Glomerular visceral epithelial cell (primary cell): ENCODE measurements at regions not wholly inside any gene's neighbourhood (a gene's known extent, or its start where the extent isn't known, plus 50 kb on each side); places are given as distances from the start of the nearest gene placed in this dataset.
A peak's percentile ranks its signal among the peaks of the same experiment; 100 is the strongest.

Source experiments
- DNase-seq: peaks from one replicate; pipeline ENCODE4 v3.0.0-alpha.2; 2016; ENCODE audit errors: extremely low spot score

DNA sequence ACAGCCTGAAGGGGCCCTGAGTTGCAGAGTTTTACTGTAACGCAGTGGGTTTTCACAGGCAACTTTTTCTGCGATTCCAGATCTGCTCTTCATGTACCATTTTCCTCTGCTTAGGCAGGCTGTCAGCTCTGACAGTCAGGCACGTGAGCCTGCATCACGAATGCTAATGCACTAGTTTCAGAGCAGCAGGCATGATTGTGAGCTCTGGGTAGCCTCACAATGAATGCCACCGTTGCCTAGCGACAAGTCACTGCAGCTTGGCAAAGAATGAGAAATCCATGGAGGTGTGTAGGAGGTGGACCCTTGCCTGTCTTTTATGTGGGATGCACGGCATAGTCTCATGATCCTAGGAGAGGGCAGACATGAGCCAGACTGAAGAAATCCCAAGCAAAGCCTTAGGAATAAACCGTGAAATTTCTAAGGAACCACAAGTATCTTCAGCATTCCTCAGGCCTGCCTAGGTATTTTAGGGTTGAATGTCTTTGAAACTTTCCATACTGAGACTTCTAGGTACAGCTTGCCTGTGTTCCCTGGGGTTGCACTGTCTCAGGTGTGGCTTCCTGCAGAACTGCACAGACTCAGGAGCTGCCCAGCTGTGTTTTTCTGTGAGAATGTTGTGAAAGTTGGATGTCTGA lies 774.7 kb upstream of the TSPY4 start:
- DNase-seq = peak; percentile 63

DNA sequence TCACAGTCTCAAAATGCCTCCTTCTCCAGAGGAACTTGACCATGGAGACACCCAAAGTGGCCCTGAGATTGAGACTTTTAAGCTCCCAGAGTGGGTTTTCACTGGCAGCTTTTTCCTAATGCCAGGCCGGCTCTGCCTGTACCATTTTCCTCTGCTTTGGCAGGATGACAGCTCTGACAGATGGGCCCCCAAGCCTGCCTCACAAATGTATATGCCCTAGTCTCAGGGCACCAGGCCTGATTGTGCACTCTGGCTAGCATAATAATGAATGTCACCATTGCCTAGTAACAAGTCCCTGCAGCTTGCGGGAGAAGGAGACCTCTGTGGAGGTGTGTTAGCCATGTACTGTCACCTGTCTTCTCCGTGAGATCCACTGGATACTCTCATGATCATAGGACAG lies 772.8 kb upstream of the TSPY4 start:
- no peak for DNase-seq

DNA sequence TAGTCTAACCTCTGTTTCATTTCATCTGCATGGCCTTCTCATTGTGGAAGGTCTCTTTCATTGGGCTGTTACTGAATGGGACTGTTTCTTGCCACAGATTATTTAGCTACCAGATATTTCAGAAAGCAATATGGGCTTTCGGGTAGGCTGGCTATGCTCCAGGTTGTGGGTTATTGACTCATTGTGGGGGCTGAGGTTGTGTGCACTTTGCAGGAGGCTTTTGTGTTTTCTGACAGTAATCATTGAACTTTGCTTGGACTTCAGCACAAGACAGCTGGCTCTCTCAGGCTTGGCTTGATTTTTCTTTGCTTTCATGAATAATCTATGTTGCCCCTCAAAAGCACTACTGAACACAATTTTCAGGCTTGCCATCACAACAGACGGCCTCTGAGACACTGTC lies 771.1 kb upstream of the TSPY4 start:
- peak; percentile 75 for DNase-seq

DNA sequence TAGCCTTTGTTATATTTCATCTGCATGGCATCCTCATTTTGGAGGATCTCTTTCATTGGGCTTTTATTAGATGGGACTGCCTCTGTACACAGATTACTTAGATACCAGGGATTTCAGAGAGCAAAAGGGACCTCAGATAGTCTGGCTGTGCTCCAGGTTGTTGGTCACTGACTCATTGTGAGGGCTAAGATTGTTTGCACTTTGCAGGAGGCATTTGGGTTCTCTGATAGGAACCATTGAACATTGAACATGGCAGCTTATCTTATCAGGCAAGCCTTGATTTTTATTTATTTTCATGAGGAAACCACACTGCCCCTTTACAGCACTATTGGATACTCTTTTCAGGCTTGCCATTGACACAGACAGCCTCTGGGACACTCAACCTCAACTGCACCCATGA lies 766.9 kb upstream of the TSPY4 start:
- DNase-seq = peak; percentile 69

DNA sequence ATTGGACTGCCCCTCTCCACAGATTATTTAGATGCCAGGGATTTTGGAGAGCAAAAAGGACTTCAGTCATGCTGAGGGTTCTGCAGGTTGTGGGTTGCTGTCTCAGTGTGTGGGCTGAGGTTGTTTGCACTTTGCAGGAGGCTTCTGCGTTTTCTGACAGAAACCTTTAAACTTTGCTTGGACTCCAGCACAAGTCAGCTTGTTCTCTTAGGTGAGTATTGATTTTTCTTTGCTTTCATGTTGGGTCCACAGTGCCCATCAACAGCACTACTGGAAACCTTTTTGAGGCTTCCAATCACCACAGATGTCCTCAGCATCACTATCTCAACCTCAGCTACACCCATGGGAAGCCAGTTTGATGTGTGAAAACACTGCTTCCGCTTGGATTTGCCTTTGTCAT lies 764.3 kb upstream of the TSPY4 start:
- DNase-seq = no peak

DNA sequence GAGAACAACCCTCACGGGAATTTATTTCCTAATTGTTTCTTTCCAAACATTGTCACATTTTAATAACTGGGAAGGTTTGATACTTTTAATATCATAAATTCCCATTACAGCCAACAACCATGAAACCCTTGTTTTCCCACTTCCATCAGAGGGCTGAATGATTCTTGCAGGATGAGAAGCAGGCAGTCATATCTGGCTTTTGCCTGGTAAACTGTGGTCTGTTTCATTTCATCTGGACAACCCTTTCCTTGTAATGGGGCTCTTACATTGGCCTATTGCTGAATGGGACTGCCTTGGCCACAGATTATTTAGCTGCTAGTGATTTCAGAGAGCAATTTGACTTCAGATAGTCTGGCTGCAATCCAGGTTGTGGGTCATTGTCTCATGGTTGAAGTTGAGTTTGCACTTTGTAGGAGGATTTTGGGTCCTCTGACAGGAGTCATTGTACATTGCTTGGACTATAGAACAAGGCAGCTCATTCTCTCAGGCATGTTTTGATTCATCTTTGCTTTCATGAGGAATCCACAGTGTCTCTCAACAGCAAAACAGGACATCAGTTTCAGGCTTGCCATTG lies 754.9 kb upstream of the TSPY4 start:
- no peak for DNase-seq

DNA sequence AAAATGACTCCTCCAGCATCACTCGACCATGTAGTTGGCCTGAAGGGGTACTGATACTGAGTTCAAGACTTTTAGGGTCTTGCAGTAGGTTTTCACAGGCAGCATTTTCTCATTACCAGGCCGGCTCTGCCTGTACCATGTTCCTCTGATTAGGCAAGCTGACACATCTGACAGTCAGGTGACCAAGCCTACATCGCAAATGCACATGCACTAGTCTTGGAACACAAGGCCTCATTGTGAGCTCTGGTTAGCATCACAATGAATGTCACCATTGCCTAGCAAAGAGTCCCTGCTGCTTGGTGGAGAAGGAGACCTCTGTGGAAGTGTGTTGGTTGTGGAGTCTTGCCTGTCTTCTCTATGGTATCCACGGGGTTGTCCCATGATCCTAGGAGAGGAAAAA lies 754.1 kb upstream of the TSPY4 start:
- DNase-seq = no peak

DNA sequence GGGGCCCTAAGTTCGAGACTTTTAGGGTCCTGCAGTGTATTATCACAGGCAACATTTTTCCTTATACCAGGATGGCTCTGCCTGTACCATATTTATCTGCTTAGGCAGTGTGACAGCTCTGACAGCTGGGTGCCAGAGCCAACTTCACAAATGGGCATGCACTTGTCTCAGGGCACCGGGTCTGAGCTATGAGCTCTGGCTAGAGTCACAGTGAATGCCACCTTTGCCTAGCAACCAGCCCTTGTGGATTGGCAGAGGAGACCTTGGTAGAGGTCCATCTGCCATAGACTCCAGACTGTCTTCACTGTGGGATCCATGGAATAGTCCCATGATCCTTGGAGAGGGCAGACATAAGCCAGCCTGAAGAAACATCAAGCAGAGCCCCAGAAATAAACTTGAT lies 746.6 kb upstream of the TSPY4 start:
- no peak for DNase-seq

DNA sequence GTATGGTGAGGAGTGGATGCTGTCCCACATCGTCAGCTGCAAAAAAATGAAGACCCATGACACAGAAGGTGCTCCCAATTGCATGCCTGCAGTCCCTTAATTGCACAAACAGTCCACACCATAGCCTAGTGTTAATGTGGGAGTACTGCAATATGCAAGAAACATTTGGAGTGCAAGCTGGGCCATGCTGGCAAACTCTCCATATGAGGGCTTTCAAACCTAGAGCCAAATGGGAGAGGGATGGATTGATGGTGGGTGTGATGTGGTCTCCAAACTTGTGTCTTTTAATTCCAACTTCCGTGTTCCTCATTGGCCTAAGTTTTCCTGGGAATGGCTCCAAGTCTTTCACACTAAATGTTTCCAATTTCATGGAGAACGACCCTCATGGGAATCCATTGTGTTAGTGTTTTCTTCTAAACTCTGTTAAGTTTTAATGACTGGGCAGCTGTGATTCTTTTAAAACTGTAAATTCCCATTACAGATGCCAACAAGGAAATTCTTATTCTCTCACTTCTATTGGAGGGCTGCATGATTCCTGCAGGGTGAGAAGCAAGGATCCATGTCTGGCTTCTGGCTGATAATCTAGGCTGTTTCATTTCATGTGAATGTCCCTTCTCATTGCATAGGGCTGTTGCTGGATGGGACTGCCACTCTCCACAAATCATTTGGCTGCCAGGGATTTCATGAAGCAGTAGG lies 745.3 kb upstream of the TSPY4 start:
- DNase-seq = no peak

DNA sequence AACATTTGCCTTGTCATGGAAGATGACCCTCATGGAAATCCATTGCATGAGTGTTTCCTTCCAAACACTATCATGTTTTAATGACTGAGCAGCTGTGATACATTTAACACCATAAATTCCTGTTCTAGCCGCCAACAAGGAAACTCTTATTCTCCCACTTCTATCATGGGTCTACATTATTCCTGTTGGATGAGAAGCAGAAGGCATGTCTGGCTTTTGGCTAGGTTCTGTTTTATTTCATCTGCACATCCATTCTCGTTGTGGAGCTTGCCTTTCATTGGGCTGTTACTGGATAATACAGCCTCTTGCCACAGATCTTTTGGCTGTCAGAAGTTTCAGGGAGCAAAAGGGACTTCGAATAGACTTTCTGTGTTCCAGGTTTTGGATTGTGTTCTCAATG lies 742.6 kb upstream of the TSPY4 start:
- no peak for DNase-seq

DNA sequence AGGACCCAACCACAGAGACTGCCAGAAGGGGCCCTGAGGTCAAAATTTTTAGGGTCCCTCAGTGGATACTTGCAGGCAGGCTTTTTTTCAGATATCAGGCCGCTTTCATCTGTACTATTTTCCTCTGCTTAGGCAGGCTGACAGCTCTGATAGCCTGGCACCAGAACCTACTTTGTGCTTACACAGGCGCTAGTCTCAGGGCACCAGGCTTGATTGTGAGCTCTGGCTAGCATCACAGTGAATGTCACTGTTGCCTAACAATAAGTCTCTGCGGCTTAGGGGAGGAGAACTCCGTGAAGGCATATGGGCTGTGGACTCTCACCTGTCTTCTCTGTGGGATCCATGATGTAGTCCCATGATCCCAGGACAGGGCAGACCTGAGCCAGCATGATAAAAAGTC lies 738.1 kb upstream of the TSPY4 start:
- no peak for DNase-seq

DNA sequence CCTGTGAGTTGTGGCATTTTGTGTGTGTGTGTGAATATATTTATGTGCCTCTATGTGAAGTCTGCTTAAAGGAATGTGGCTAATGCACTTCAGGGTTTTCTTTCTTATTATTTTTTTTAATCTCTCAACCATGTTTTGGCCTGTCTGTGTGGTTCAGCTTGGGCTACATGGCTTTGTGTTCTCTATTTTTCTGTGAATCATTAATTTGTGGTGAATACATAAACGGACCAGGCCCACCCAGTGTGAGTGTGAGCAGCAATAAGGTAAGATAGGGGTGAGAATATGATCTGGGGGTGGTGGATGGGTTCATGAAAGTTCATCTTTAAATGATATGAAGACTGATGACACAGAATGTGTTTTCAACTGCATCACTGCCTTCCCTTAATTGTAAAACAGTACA lies 726.6 kb upstream of the TSPY4 start:
- peak; percentile 75 for DNase-seq

DNA sequence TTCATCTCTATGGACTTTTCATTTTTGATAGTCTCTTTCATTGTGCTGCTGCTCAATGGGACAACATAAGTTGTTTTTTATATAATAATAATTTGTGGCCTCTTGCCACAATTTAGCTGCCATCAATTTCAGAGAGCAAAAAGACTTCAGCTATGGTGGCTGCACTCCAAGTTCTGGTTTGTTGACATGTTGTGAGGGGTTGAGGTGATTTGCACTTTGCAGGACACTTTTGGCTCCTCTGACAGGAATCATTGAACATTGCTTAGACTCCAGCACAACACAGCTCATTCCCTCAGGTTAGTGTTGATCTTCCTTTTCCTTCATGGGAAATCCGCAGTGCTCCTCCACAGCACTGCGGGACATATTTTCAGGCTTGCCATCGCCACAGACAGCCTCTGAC lies 725.4 kb upstream of the TSPY4 start:
- DNase-seq = no peak

DNA sequence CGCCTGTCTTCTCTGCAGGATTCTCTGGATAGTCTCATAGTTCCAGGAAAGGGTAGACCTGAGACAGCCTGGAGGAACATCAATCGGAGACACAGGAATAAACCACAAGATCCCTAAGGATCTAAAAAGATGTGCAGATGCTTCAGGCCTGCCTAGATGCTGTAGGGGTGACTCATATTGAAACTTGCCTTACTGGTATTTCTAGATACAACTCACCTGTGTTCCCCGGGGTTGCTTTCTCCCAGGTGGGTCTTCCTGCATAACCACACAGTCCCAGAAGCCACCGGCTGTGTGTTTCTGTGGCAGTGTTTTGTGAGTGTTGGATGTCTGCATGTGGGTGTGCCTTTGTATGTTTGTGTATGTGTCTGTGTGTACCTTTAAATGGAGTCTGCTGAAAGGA lies 719.0 kb upstream of the TSPY4 start:
- DNase-seq = no peak

DNA sequence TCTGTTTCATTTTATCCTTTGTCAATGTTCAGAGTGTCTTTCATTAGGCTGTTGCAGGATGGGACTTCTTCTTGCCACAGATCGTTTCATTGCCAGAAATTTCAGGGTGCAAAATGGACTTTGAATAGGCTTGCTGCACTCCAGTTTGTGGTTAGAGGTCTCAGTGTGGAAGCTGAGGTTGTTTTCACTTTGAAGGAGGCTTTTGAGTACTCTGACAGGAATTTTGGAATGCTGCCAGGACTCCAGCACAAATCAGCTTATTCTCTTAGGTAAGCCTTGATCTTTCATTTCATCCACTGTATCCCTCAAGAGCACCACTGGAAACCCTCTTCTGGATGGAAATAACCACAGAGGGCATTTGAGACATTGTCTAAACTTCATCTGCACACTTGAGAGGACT lies 715.1 kb upstream of the TSPY4 start:
- DNase-seq = peak; percentile 74

DNA sequence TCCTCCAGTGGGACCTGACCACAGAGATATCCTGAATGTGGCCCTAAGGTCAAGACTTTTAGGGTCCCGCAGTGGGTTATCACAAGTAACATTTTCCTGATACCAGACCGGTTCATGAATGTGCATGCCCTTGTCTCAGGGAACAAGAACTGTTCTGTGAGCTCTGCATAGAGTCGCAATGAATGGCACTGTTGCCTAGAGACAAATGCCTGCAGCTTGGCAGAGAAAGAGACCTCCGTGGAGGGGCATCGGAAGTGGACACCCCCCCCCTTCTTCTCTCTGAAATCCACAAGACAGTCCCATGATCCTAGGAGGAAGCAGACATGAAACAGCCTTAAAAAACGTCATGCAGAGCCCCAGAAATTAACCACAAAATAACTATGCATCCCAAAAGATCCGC lies 714.4 kb upstream of the TSPY4 start:
- no peak for DNase-seq

DNA sequence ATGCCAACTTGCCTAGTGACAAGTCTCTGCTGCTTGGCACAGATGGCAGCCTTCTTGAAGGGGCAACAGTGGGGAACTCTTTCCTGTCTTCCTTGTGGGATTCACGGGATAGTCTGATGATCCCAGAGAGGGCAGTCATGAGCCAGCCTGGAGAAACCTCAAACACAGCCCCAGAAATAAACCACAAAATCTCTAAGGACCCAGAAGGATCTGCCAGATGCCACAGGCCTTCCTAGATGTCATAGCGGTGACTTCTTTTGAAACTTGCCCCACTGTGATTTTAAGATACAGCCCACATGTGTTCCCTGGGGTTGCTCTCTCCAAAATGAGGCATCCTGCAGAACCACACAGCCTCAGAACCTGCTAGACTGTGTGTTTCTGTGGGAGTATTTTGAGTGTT lies 707.6 kb upstream of the TSPY4 start:
- DNase-seq = peak; percentile 1

DNA sequence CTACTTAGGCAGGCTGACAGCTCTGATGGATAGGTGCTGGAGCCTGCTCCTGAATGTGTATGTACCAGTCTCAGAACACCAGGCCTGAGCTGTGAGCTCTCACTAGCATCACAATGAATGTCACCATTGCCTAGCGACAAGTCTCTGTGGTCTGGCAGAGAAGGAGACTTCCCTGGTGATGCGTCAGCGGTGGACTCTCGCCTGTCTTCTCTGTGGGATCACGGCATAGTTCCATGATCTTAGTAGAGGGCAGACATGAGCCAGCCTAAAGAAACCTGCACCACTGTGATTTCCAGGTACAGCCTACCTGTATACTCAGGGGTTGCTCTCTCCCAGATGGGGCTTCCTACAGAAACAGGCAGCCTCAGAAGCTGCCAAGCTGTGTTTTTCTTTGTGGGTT lies 699.2 kb upstream of the TSPY4 start:
- DNase-seq = peak; percentile 1

DNA sequence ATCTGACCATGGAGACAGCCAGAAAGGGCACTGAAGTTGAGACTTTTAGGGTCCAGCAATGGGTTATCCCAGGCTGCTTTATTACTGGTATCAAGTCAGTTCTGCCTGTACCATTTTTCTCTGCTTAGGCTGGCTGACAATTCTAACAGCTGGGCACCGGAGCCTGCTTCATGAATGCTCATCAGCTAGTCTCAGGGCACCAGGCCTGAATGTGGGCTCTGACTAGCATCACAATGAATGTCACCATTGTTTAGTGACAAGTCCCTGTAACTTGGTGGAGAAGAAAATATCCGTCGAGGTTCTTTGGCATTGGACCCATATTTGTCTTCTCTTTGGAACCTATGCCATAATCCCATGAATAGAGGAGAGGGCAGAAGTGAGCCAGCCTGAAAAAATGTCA lies 692.3 kb upstream of the TSPY4 start:
- no peak for DNase-seq

DNA sequence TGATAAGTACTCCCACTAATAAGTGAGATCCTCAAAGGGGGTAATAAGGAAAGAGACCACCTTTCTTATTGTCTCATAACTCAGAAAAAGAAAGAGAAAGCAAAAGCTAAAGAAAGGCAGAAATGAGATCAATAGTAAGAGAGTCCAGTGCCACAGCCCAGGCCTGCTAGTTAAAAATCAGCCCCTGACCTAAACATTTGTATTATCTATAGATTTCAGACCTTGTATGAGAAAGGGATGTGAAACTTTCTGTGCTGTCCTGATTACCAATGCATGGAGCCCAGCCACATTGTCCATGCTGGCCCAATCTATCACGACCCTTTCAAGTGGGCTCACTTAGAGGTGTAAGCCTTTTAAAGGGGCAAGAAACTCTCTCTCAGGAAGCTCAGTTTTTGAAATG lies 684.8 kb upstream of the TSPY4 start:
- DNase-seq = no peak

DNA sequence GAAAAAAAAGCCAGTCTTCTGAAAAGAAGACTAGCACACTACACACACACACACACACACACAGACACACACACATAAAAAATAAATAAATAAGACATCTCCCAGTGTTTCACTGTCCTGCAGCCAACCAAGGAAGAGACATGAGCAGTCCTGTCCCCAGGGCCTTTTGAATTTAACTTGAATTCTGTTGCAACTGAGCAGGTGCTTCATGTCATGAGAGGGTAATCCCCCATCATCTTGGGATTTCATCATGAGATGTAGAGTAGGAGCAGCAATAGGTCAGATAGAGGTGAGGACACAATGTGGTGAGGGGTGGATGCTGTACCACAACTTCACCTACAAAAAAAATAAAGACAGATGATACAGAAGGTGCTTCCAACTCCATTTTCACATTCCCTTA lies 682.2 kb upstream of the TSPY4 start:
- no peak for DNase-seq

DNA sequence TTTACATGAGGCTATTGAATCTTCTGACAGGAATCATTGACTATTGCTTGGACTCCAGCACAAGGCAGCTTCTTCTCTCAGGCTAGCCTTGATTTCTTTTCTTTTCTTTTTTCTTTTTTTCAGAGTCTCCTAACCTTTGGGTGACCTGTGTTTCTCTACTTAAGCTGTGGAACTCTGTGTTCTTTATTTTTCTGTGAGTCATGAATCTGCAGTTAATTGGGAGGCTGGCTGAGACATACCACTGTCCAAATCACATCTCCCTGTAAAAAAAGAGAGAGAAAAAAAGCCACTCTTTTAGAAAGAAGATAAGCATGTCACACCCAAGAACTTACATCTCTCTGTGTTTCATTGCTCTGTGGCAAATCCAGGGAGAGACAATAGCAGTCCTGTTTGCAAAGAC lies 681.2 kb upstream of the TSPY4 start:
- no peak for DNase-seq

DNA sequence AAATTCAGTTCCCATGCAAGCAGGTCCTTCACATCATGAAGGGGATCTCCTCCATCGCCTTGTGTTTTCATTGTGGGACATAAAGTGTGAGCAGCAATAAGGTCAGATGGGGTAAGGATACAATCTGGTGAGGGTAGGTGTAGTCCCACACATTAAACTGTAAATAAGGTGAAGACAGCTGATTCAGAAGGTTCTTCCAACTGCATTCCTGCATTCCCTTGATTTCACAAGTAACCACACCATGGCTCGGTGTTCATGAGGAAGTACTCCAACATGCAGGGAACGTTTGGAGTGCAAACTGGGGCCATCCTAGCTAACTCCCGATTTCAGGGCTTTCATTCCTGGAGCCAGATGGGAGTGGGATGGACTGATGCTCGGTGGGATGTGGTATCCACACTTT lies 680.7 kb upstream of the TSPY4 start:
- DNase-seq = peak; percentile 13

DNA sequence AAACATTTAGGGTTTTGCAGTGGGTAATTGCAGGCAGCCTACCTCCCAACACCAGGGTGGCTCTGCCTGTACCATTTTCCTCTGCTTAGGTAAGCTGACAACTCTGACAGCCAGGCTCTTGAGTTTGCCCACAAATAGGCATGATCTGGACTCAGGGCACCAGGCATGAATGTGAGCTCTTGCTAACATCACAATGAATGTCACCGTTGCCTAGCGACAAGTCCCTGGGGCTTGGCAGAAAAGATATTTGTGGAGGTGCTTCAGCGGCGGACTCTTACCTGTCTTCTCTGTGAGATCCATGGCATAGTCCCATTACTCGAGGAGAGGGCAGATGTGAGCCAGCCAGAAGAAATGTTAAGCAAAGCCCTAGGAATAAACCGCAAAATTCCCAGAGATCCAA lies 677.5 kb upstream of the TSPY4 start:
- no peak for DNase-seq
